K562 (cell line): ENCODE measurements at regions not wholly inside any gene's neighbourhood (a gene's known extent, or its start where the extent isn't known, plus 50 kb on each side); places are given as distances from the start of the nearest gene placed in this dataset.

Experiments used
- ATAC-seq: fragments of 200-7000 bp; cut with Tn5 transposase; 3 replicates; pipeline ENCODE4 v1.9.1; 2020; ENCODE audit warnings: moderate library complexity
- BruUV-seq: library from RNA; stranded (reverse); fragments of 400-500 nt; replicated peaks from 2 replicates; lab custom pipeline; 2021; lab: Mats Ljungman, UMichigan
- CTCF ChIA-PET: fragments of 300-600 bp; formaldehyde crosslinking; extraction: SDS; loops from one replicate; lab custom pipeline; 2021; ENCODE audit warnings: low intra/inter-chr PET ratio; lab: Yijun Ruan, JAX
- POLR2A ChIA-PET: fragments of 300-600, 350-650 bp; sonication (Branson Sonifier 250); formaldehyde crosslinking; extraction: SDS; loops from one replicate; lab custom pipeline; 2021; ENCODE audit warnings: antibody characterized with exemption, inconsistent platforms; lab: Yijun Ruan, JAX
- DNase-seq, 4 experiments: peaks; one replicate each; pipeline versions ENCODE4 v3.0.0 to v3.0.0-alpha.2; 2011 to 2018; ENCODE audit warnings: low spot score in 3 of 4, mixed read lengths in 3 of 4; ENCODE audit errors: extremely low read depth in 1 of 4
- FAIRE-seq: peaks from 2 replicates; lab custom pipeline; 2011; peaks lifted over from hg19 to GRCh38; lab: Jason Lieb, UNC
- H2AFZ ChIP-seq: 2 replicates; pipeline ENCODE4 v1.6.0; 2011; ENCODE audit warnings: low read depth, low read length, control low read depth, inconsistent platforms
- H3K27ac ChIP-seq: fragments of 200-600 bp; 3 replicates; pipeline ENCODE4 v1.8.0; 2011; ENCODE audit warnings: low read depth, mild to moderate bottlenecking, control low read depth, inconsistent platforms, low read length, moderate library complexity, mixed read lengths; ENCODE audit errors: extremely low read depth
- H3K27me3 ChIP-seq, 2 experiments: fragments of 300-600 bp in 1 of 2; 2 replicates in 1 of 2; 3 replicates in 1 of 2; pipeline versions ENCODE4 v1.6.0 to v1.8.0; 2011; ENCODE audit warnings: inconsistent platforms in 2 of 2, low read length in 2 of 2, mild to moderate bottlenecking in 1 of 2, mixed read lengths in 1 of 2, moderate library complexity in 1 of 2; ENCODE audit not compliant: control insufficient read depth in 2 of 2, insufficient read depth in 2 of 2
- H3K36me3 ChIP-seq: fragments of 300-600 bp; 3 replicates; pipeline ENCODE4 v1.8.0; 2011; ENCODE audit warnings: mild to moderate bottlenecking, low read length, inconsistent platforms; ENCODE audit not compliant: control insufficient read depth, insufficient read depth
- H3K4me1 ChIP-seq, 2 experiments: fragments of 200-600 bp in 1 of 2; replicated peaks in 1 of 2; 2 replicates in 1 of 2; 3 replicates in 1 of 2; pipeline versions ENCODE4 v1.5.1 to v1.8.0; 2011; ENCODE audit warnings: inconsistent platforms in 2 of 2, low read length in 2 of 2, mild to moderate bottlenecking in 1 of 2, mixed read lengths in 1 of 2, moderate library complexity in 1 of 2; ENCODE audit not compliant: control insufficient read depth in 2 of 2, insufficient read depth in 2 of 2
- H3K4me2 ChIP-seq: 2 replicates; pipeline ENCODE4 v1.6.1; 2011; ENCODE audit warnings: low read length, control low read depth, inconsistent platforms, mixed read lengths; ENCODE audit not compliant: insufficient read depth
- H3K4me3 ChIP-seq: fragments of 200-600 bp; sonication (generic), shearing (Covaris generic); 2 replicates; pipeline ENCODE4 v1.5.1; 2016; ENCODE audit warnings: control low read depth, inconsistent platforms
- H3K79me2 ChIP-seq: fragments of 200-600 bp; 3 replicates; pipeline ENCODE4 v1.8.0; 2011; ENCODE audit warnings: low read length, inconsistent platforms; ENCODE audit not compliant: control insufficient read depth, insufficient read depth
- H3K9ac ChIP-seq, 2 experiments: 2 replicates each; pipeline versions ENCODE4 v1.6.0 to v1.6.1; 2011; ENCODE audit warnings: low read depth in 2 of 2, low read length in 2 of 2, control low read depth in 1 of 2, inconsistent platforms in 1 of 2, mild to moderate bottlenecking in 1 of 2, mixed read lengths in 1 of 2; ENCODE audit not compliant: insufficient read depth in 1 of 2
- H3K9me1 ChIP-seq: one replicate; pipeline ENCODE4 v1.6.0; 2011; ENCODE audit warnings: inconsistent platforms, mild to moderate bottlenecking, low read length, moderate library complexity; ENCODE audit not compliant: control insufficient read depth, insufficient read depth
- H3K9me3 ChIP-seq: replicated peaks from 2 replicates; pipeline ENCODE4 v1.5.1; 2011; ENCODE audit warnings: low read depth, low read length, inconsistent platforms; ENCODE audit not compliant: control insufficient read depth, insufficient read depth
- H4K20me1 ChIP-seq: replicated peaks from 2 replicates; pipeline ENCODE4 v1.6.1; 2011; ENCODE audit warnings: low read length, inconsistent platforms, mixed read lengths; ENCODE audit not compliant: control insufficient read depth, insufficient read depth
- GABPB1 ChIP-seq: sonication (generic); formaldehyde crosslinking; IDR thresholded peaks from 2 replicates; pipeline ENCODE4 v1.8.0; 2022; ENCODE audit warnings: mild to moderate bottlenecking, missing genetic modification reagents
- HNRNPLL ChIP-seq: fragments of 200-400 bp; formaldehyde crosslinking; IDR thresholded peaks from 2 replicates; pipeline ENCODE4 v1.6.1; 2017; ENCODE audit warnings: low read length, low read depth, mild to moderate bottlenecking; ENCODE audit not compliant: poor library complexity, severe bottlenecking
- MXI1 ChIP-seq: IDR thresholded peaks from 2 replicates; pipeline ENCODE4 v1.6.1; 2011; ENCODE audit warnings: low read depth, mild to moderate bottlenecking, improper control_type of control experiment, low read length
- NFIC ChIP-seq: fragments of 450-650 bp; IDR thresholded peaks from 2 replicates; pipeline ENCODE4 v1.6.1; 2017; ENCODE audit warnings: mild to moderate bottlenecking, inconsistent platforms
- NR2C1 ChIP-seq, 2 experiments: fragments of 450-650 bp; IDR thresholded peaks; 2 replicates each; pipeline ENCODE4 v1.6.1; 2017; ENCODE audit warnings: mild to moderate bottlenecking in 2 of 2, antibody characterized with exemption in 1 of 2, inconsistent platforms in 1 of 2, missing compliant biosample characterization in 1 of 2, missing genetic modification characterization in 1 of 2
- OTX1 ChIP-seq: fragments of 450-650 bp; formaldehyde crosslinking; IDR thresholded peaks from 2 replicates; pipeline ENCODE4 v1.4.0; 2022; ENCODE audit warnings: mild to moderate bottlenecking
- SRSF7 ChIP-seq: fragments of 200-400 bp; formaldehyde crosslinking; optimal IDR thresholded peaks from 2 replicates; pipeline ENCODE3; 2017; ENCODE audit warnings: mild to moderate bottlenecking, low read depth, low read length
- WGBS: fragments of 100-300 bp; shearing (Covaris generic); methylation state at CpG from one replicate; pipeline ENCODE4 v1.1.6; 2016; ENCODE audit warnings: low coverage, mixed read lengths; ENCODE audit not compliant: insufficient coverage; ENCODE audit errors: missing lambda C conversion rate; 5-methylcytosine and 5-hydroxymethylcytosine counted together
- in situ Hi-C: fragments of 300-500 bp; cut with MboI; formaldehyde crosslinking; loops from 4 replicates; pipeline ENCODE4 v1.15.0; 2018; ENCODE audit warnings: inconsistent platforms, mixed read lengths
- intact Hi-C: fragments of 100-400 bp; cut with micrococcal nuclease; formaldehyde crosslinking; loops from 2 replicates; pipeline ENCODE4 v1.14.2; 2022

- no peak for TF ChIP-seq OTX1 (CRISPR knock-in tag)
Observed at GRCh38 chr4:56744030-56744429, 62.9 kb upstream of the HOPX start (continued).

- H3K4me3 ChIP-seq, result no peak overlapping the region
- H4K20me1 ChIP-seq, result no peaks in the 10 kb centered on the region
- CTCF ChIA-PET, result no interaction called here
- H2AFZ ChIP-seq, result no peak overlapping the region
- no peaks in the 10 kb centered on the region for H3K4me1 ChIP-seq
- H3K36me3 ChIP-seq, result no peaks in the 10 kb centered on the region
- in situ Hi-C loops, result no loop called here
- intact Hi-C loops, result no loop called here
- H3K27ac ChIP-seq, result no peak overlapping the region
- WGBS, result 0% methylated on average over 1 of the region's 1 CpG
- ATAC-seq, result no peak
- peaks cover 0 to 5% of the 10 kb centered on the region in 2 experiments; a peak in 2 of 5 replicates for H3K27me3 ChIP-seq
- no TSS peak for BruUV-seq
- H3K9me1 ChIP-seq, result no peaks in the 10 kb centered on the region
- TF ChIP-seq HNRNPLL (no peak), SRSF7 (no peak), NFIC (no peak), GABPB1 (CRISPR knock-in tag) (no peak), MXI1 (no peak), NR2C1 (IDR thresholded peaks at IDR 0.05) (no peak), NR2C1 (tag; IDR thresholded peaks at IDR 0.05) (no peak)
- H3K4me2 ChIP-seq, result no peak overlapping the region
- no peaks in the 10 kb centered on the region for H3K79me2 ChIP-seq
- FAIRE-seq, result no peak
- DNase-seq, result no peak
- POLR2A ChIA-PET, result no interaction called here
- no peaks in the 10 kb centered on the region for H3K9me3 ChIP-seq
- no peak overlapping the region for H3K9ac ChIP-seq
Observed at GRCh38 chr4:56743550-56743949, 62.5 kb upstream of the HOPX start.
